H1 (cell line): ENCODE measurements at regions not wholly inside any gene's neighbourhood (a gene's known extent, or its start where the extent isn't known, plus 50 kb on each side); places are given as distances from the start of the nearest gene placed in this dataset.

Source experiments
- CTCF ChIA-PET: fragments of 300-600 bp; sonication (Branson Sonifier 250); formaldehyde crosslinking; loops from one replicate; lab custom pipeline; 2021; ENCODE audit not compliant: partially characterized antibody; lab: Charles Lee
- POLR2A ChIA-PET: fragments of 300-600 bp; sonication (Branson Sonifier 250); formaldehyde crosslinking; loops from one replicate; lab custom pipeline; 2021; ENCODE audit warnings: inconsistent platforms; ENCODE audit not compliant: partially characterized antibody; lab: Charles Lee
- DNase-seq, 2 experiments: peaks; one replicate each; pipeline versions ENCODE4 v3.0.0 to v3.0.0-alpha.2; 2010 to 2022; ENCODE audit warnings: low spot score in 2 of 2, low read depth in 1 of 2, mixed read lengths in 1 of 2
- FAIRE-seq: peaks from 2 replicates; lab custom pipeline; 2011; peaks lifted over from hg19 to GRCh38; lab: Jason Lieb, UNC
- H2AFZ ChIP-seq: 2 replicates; pipeline ENCODE4 v1.8.1; 2012; ENCODE audit warnings: low read length, inconsistent platforms
- H2AK5ac ChIP-seq: 2 replicates; pipeline ENCODE4 v1.6.1; 2013; ENCODE audit warnings: low read depth, low read length
- H2BK120ac ChIP-seq: replicated peaks from 2 replicates; pipeline ENCODE3; 2013; ENCODE audit warnings: low read depth, low read length, inconsistent platforms
- H2BK12ac ChIP-seq: 2 replicates; pipeline ENCODE4 v1.6.1; 2013; ENCODE audit warnings: low read depth, low read length
- H2BK15ac ChIP-seq: 2 replicates; pipeline ENCODE4 v1.6.1; 2013; ENCODE audit warnings: low read length
- H2BK20ac ChIP-seq: 2 replicates; pipeline ENCODE4 v1.6.1; 2013; ENCODE audit warnings: low read length
- H2BK5ac ChIP-seq: 2 replicates; pipeline ENCODE4 v1.6.1; 2013; ENCODE audit warnings: low read depth, low read length
- H3K14ac ChIP-seq: 2 replicates; pipeline ENCODE4 v1.6.1; 2013; ENCODE audit warnings: inconsistent platforms; ENCODE audit not compliant: insufficient read length
- H3K18ac ChIP-seq: 2 replicates; pipeline ENCODE4 v1.6.1; 2013; ENCODE audit warnings: low read length; ENCODE audit errors: extremely low read depth
- H3K23ac ChIP-seq: 2 replicates; pipeline ENCODE4 v1.6.1; 2013; ENCODE audit warnings: inconsistent platforms; ENCODE audit not compliant: insufficient read length
- H3K23me2 ChIP-seq: 2 replicates; pipeline ENCODE4 v1.6.1; 2013; ENCODE audit warnings: low read depth, low read length
- H3K27ac ChIP-seq: 2 replicates; pipeline ENCODE4 v1.6.1; 2011; ENCODE audit warnings: low read depth, low read length, inconsistent platforms
- H3K27me3 ChIP-seq, 4 experiments: replicated peaks in 1 of 4; 1 replicate in 1 of 4; 2 replicates in 3 of 4; pipeline versions ENCODE4 v1.6.1 to v1.8.1; 2011 to 2013; ENCODE audit warnings: low read length in 3 of 4, mild to moderate bottlenecking in 3 of 4, inconsistent platforms in 2 of 4, mixed read lengths in 2 of 4, moderate library complexity in 1 of 4; ENCODE audit not compliant: control insufficient read depth in 3 of 4, insufficient read depth in 3 of 4; ENCODE audit errors: extremely low read depth in 1 of 4
- H3K36me3 ChIP-seq, 4 experiments: 2 replicates each; pipeline versions ENCODE4 v1.6.1 to v1.8.1; 2011 to 2013; ENCODE audit warnings: mild to moderate bottlenecking in 4 of 4, low read length in 3 of 4, moderate library complexity in 2 of 4, control low read depth in 1 of 4, inconsistent platforms in 1 of 4; ENCODE audit not compliant: insufficient read depth in 4 of 4, control insufficient read depth in 2 of 4
- H3K4ac ChIP-seq: replicated peaks from 2 replicates; pipeline ENCODE3; 2013; ENCODE audit warnings: low read length, low read depth, mixed read lengths, inconsistent platforms; ENCODE audit not compliant: insufficient read length
- H3K4me1 ChIP-seq, 4 experiments: replicated peaks in 1 of 4; 1 replicate in 1 of 4; 2 replicates in 3 of 4; pipeline versions ENCODE4 v1.6.1 to v1.8.1; 2011 to 2013; ENCODE audit warnings: low read length in 3 of 4, inconsistent platforms in 2 of 4, mixed read lengths in 1 of 4; ENCODE audit not compliant: insufficient read depth in 4 of 4, control insufficient read depth in 3 of 4
- H3K4me2 ChIP-seq, 2 experiments: 2 replicates each; pipeline versions ENCODE4 v1.6.1 to v1.8.1; 2011 to 2013; ENCODE audit warnings: low read depth in 2 of 2, low read length in 2 of 2, control low read depth in 1 of 2, inconsistent platforms in 1 of 2, mild to moderate bottlenecking in 1 of 2; ENCODE audit not compliant: insufficient read depth in 1 of 2
- H3K4me3 ChIP-seq, 4 experiments: fragments of 200-600, 300-600 bp in 1 of 4; sonication (generic), shearing (Covaris generic), sonication (Bioruptor Twin) in 1 of 4; 2 replicates each; pipeline versions ENCODE4 v1.5.1 to v1.8.1; 2011 to 2016; ENCODE audit warnings: low read length in 4 of 4, low read depth in 3 of 4, control low read depth in 2 of 4, inconsistent platforms in 2 of 4, mild to moderate bottlenecking in 2 of 4, mixed read lengths in 1 of 4, moderate library complexity in 1 of 4; ENCODE audit not compliant: insufficient read depth in 2 of 4; ENCODE audit errors: extremely low read depth in 1 of 4
- H3K56ac ChIP-seq: replicated peaks from 2 replicates; pipeline ENCODE3; 2013; ENCODE audit warnings: low read depth, mild to moderate bottlenecking, mixed read lengths, low read length, inconsistent platforms; ENCODE audit not compliant: insufficient read length
- H3K79me1 ChIP-seq: 2 replicates; pipeline ENCODE4 v1.6.1; 2013; ENCODE audit warnings: low read depth, low read length, control low read depth
- H3K79me2 ChIP-seq, 2 experiments: 2 replicates each; pipeline versions ENCODE4 v1.6.1 to v1.8.1; 2012 to 2013; ENCODE audit warnings: low read length in 2 of 2, mild to moderate bottlenecking in 2 of 2, inconsistent platforms in 1 of 2; ENCODE audit not compliant: insufficient read depth in 2 of 2, control insufficient read depth in 1 of 2
- H3K9ac ChIP-seq, 4 experiments: replicated peaks in 1 of 4; 1 replicate in 1 of 4; 2 replicates in 3 of 4; pipeline versions ENCODE4 v1.6.1 to v1.8.1; 2011 to 2013; ENCODE audit warnings: low read depth in 3 of 4, low read length in 3 of 4, control low read depth in 2 of 4, mild to moderate bottlenecking in 2 of 4, moderate library complexity in 2 of 4, inconsistent platforms in 1 of 4; ENCODE audit errors: extremely low read depth in 1 of 4
- H3K9me3 ChIP-seq, 2 experiments: 2 replicates each; pipeline versions ENCODE4 v1.6.1 to v1.8.1; 2012 to 2013; ENCODE audit warnings: mild to moderate bottlenecking in 2 of 2, moderate library complexity in 2 of 2, control low read depth in 1 of 2, inconsistent platforms in 1 of 2, low read depth in 1 of 2, low read length in 1 of 2, mixed read lengths in 1 of 2; ENCODE audit not compliant: insufficient read depth in 2 of 2
- H4K20me1 ChIP-seq, 2 experiments: replicated peaks in 1 of 2; 2 replicates each; pipeline versions ENCODE3 to v1.8.1; 2011 to 2013; ENCODE audit warnings: inconsistent platforms in 2 of 2, low read length in 2 of 2, mild to moderate bottlenecking in 1 of 2; ENCODE audit not compliant: insufficient read depth in 2 of 2, control insufficient read depth in 1 of 2
- H4K5ac ChIP-seq: 2 replicates; pipeline ENCODE4 v1.6.1; 2013; ENCODE audit warnings: low read length, low read depth, mixed read lengths, inconsistent platforms; ENCODE audit not compliant: insufficient read length
- H4K8ac ChIP-seq: 2 replicates; pipeline ENCODE4 v1.8.0; 2013; ENCODE audit warnings: mild to moderate bottlenecking, moderate library complexity, low read length, inconsistent platforms; ENCODE audit not compliant: insufficient read depth; ENCODE audit errors: extremely low read depth
- H4K91ac ChIP-seq: replicated peaks from 2 replicates; pipeline ENCODE3; 2013; ENCODE audit warnings: low read length, mixed read lengths, inconsistent platforms; ENCODE audit not compliant: insufficient read length
- ASH2L ChIP-seq: fragments of 200-600, 300-600 bp; sonication (generic); IDR thresholded peaks from one replicate; pipeline ENCODE4 v1.7.1; 2017; ENCODE audit warnings: low read length
- EP300 ChIP-seq, 2 experiments: IDR thresholded peaks; 1 replicate in 1 of 2; 2 replicates in 1 of 2; pipeline ENCODE4 v1.6.1; 2011 to 2012; ENCODE audit warnings: low read depth in 2 of 2, low read length in 2 of 2, mild to moderate bottlenecking in 2 of 2, borderline replicate concordance in 1 of 2, inconsistent platforms in 1 of 2, moderate library complexity in 1 of 2
- POU5F1 ChIP-seq: IDR thresholded peaks from 2 replicates; pipeline ENCODE4 v1.6.1; 2011; ENCODE audit warnings: low read depth, mild to moderate bottlenecking, low read length, moderate library complexity
- SP4 ChIP-seq: IDR thresholded peaks from 2 replicates; pipeline ENCODE4 v1.6.1; 2012; ENCODE audit warnings: low read length, inconsistent platforms
- TCF12 ChIP-seq: IDR thresholded peaks from 2 replicates; pipeline ENCODE4 v1.6.1; 2011; ENCODE audit warnings: low read depth, mild to moderate bottlenecking, low read length

- no peaks in the 10 kb centered on the region for H3K79me1 ChIP-seq
- no peak for DNase-seq
- H3K4me1 ChIP-seq: no peaks in the 10 kb centered on the region
- ChIA-PET POLR2A (no interaction called here), CTCF (interaction anchor here (1.0 kb wide), 1 partner anchor 861 kb away, joined by 3 read pairs; no protein-coding TSS in a partner anchor)
- H3K4me2 ChIP-seq: no peak overlapping the region
- no peak overlapping the region for H3K9ac ChIP-seq
- no peak overlapping the region for H2AFZ ChIP-seq
- no peak overlapping the region for H3K4ac ChIP-seq
- no peak for TF ChIP-seq ASH2L
- no peak for TF ChIP-seq TCF12
- no peak for TF ChIP-seq SP4
- no peak for TF ChIP-seq POU5F1
- TF ChIP-seq EP300 (IDR thresholded peaks at IDR 0.05; ENCODE audit: borderline replicate concordance in 1 of 2, low read depth in 2 of 2, low read length in 2 of 2): no peak
- H3K79me2 ChIP-seq: no peaks in the 10 kb centered on the region
- H2BK5ac ChIP-seq: no peak overlapping the region
- H2BK15ac ChIP-seq: no peak overlapping the region
- H2BK12ac ChIP-seq: no peak overlapping the region
- H2BK120ac ChIP-seq: no peak overlapping the region
- no peak overlapping the region for H3K27ac ChIP-seq
- no peak for FAIRE-seq
- no peaks in the 10 kb centered on the region for H4K20me1 ChIP-seq
- H3K14ac ChIP-seq: no peak overlapping the region
- no peak overlapping the region for H3K18ac ChIP-seq
- H3K23ac ChIP-seq: no peak overlapping the region
- H3K36me3 ChIP-seq: no peaks in the 10 kb centered on the region
- no peak overlapping the region for H2AK5ac ChIP-seq
- H4K91ac ChIP-seq: no peak overlapping the region
- H3K4me3 ChIP-seq: no peak overlapping the region
- no peaks in the 10 kb centered on the region for H3K27me3 ChIP-seq
- H4K8ac ChIP-seq: no peak overlapping the region
- H3K9me3 ChIP-seq: no peaks in the 10 kb centered on the region
- no peak overlapping the region for H2BK20ac ChIP-seq
- no peaks in the 10 kb centered on the region for H3K23me2 ChIP-seq
- no peak overlapping the region for H3K56ac ChIP-seq
- no peak overlapping the region for H4K5ac ChIP-seq
These were observed 253.4 kb downstream of the C12orf50 start for GRCh38 chr12:87775784-87776183.
